ENCODE measurements at regions not wholly inside any gene's neighbourhood (a gene's known extent, or its start where the extent isn't known, plus 50 kb on each side); places are given as distances from the start of the nearest gene placed in this dataset.

DNA sequence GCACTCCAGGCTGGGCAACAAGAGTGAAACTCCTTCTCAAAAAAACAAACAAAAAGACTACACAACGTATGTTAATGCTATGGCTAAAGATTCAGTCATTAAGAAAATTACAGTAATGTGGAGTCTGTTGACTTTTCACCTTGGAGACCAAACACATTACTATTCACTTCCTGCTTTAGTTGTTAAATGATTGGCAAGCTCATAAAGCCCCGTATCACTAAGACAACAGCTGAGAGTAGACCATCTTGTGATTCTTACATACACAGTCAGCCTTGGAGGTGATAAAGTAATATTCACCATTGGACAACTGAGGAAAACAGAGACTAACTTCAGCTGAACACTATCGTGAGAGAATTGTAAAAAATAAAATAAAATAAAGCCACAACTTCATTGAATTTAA, 86.5 kb downstream of the KCTD12 start:
- TF ChIP-seq, protein P1, sequence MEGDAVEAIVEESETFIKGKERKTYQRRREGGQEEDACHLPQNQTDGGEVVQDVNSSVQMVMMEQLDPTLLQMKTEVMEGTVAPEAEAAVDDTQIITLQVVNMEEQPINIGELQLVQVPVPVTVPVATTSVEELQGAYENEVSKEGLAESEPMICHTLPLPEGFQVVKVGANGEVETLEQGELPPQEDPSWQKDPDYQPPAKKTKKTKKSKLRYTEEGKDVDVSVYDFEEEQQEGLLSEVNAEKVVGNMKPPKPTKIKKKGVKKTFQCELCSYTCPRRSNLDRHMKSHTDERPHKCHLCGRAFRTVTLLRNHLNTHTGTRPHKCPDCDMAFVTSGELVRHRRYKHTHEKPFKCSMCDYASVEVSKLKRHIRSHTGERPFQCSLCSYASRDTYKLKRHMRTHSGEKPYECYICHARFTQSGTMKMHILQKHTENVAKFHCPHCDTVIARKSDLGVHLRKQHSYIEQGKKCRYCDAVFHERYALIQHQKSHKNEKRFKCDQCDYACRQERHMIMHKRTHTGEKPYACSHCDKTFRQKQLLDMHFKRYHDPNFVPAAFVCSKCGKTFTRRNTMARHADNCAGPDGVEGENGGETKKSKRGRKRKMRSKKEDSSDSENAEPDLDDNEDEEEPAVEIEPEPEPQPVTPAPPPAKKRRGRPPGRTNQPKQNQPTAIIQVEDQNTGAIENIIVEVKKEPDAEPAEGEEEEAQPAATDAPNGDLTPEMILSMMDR (conservative IDR thresholded peaks at IDR 0.05 in 1 of 2, IDR thresholded peaks at IDR 0.05 in 1 of 2; ENCODE audit: low read depth in 1 of 2, low read length in 2 of 2) = no peak
- no peak for TF ChIP-seq EZH2 (IDR thresholded peaks at IDR 0.05; ENCODE audit: low read length, missing control alignments)

Data from fibroblast of lung (primary cell).